Lung (tissue), 11 donors: ENCODE measurements at regions not wholly inside any gene's neighbourhood (a gene's known extent, or its start where the extent isn't known, plus 50 kb on each side); places are given as distances from the start of the nearest gene placed in this dataset.

Experiments used
- ATAC-seq: fragments of 200-7000 bp; cut with Tn5 transposase; one replicate; pipeline ENCODE4 v1.9.1; 2020; ENCODE audit warnings: moderate number of reproducible peaks; ENCODE audit not compliant: insufficient read depth, low FRiP score
- DNase-seq, 3 donors: peaks; one replicate each; pipeline ENCODE4 v3.0.0-alpha.2; 2013 to 2017
- H3K27ac ChIP-seq, 2 donors: one replicate each; pipeline ENCODE4 v1.5.1; 2013; ENCODE audit warnings: mild to moderate bottlenecking in 2 of 2, moderate library complexity in 2 of 2, control low read depth in 1 of 2, inconsistent platforms in 1 of 2, low read depth in 1 of 2, low read length in 1 of 2
- H3K27me3 ChIP-seq, 3 donors: one replicate each; pipeline ENCODE4 v1.5.1; 2013; ENCODE audit warnings: low read length in 2 of 3; ENCODE audit not compliant: control insufficient read depth in 3 of 3, insufficient read depth in 3 of 3
- H3K36me3 ChIP-seq, 4 donors: one replicate each; pipeline ENCODE4 v1.5.1; 2013; ENCODE audit warnings: low read length in 4 of 4, mild to moderate bottlenecking in 1 of 4, moderate library complexity in 1 of 4; ENCODE audit not compliant: control insufficient read depth in 4 of 4, insufficient read depth in 4 of 4
- H3K4me1 ChIP-seq, 5 donors: one replicate each; pipeline ENCODE4 v1.5.1; 2013; ENCODE audit warnings: low read length in 5 of 5, mild to moderate bottlenecking in 2 of 5, moderate library complexity in 1 of 5; ENCODE audit not compliant: control insufficient read depth in 5 of 5, insufficient read depth in 5 of 5
- H3K4me3 ChIP-seq: one replicate; pipeline ENCODE4 v1.5.1; 2013; ENCODE audit warnings: mild to moderate bottlenecking, control low read depth, moderate library complexity
- H3K9ac ChIP-seq, 2 donors: one replicate each; pipeline ENCODE4 v1.5.1; 2013; ENCODE audit warnings: low read length in 2 of 2, control low read depth in 1 of 2; ENCODE audit not compliant: insufficient read depth in 1 of 2
- H3K9me3 ChIP-seq, 4 donors: one replicate each; pipeline ENCODE4 v1.5.1; 2013; ENCODE audit warnings: low read length in 3 of 4, mild to moderate bottlenecking in 1 of 4, moderate library complexity in 1 of 4; ENCODE audit not compliant: control insufficient read depth in 4 of 4, insufficient read depth in 3 of 4
- CTCF ChIP-seq: IDR thresholded peaks from 2 replicates; pipeline ENCODE4 v1.5.1; 2012; ENCODE audit warnings: mild to moderate bottlenecking; ENCODE audit errors: control extremely low read depth, extremely low read depth
- WGBS, 2 donors: extraction: QIAGEN DNeasy Blood & Tissue Kit; methylation state at CpG; one replicate each; pipeline ENCODE4 v1.1.7; 2013; 5-methylcytosine and 5-hydroxymethylcytosine counted together
- donor health status: control.
- donor health status: control.
- donor health status: Bipolar disorder and iron deficiency.
- donor health status: healthy.
- donor health status: DM: yes; HTN: yes; CAD: no.

GRCh38 chr6:120852293-120852849, 481.9 kb downstream of the TBC1D32 start:
- Histone ChIP-seq H3K4me3 (no peak overlapping the region), H3K36me3 (no peaks in the 10 kb centered on the region), H3K4me1 (no peaks in the 10 kb centered on the region), H3K9me3 (peaks cover 0 to 3% (median 0%) of the 10 kb centered on the region in 4 donors), H3K27ac (no peak overlapping the region), H3K27me3 (no peaks in the 10 kb centered on the region), H3K9ac (no peak overlapping the region)
- DNase-seq (no peak), ATAC-seq (no peak)
- WGBS, 2 donors, result 30 to 55% methylated on average over 1 of the region's 1 CpG
- TF ChIP-seq CTCF, result no peak

GRCh38 chr6:120826253-120826652, 508.0 kb downstream of the TBC1D32 start:
- DNase-seq (peak in 2 of 3 donors; percentile 30 to 40), ATAC-seq (no peak)
- H3K27ac ChIP-seq, result no peak overlapping the region
- H3K9me3 ChIP-seq, result no peaks in the 10 kb centered on the region
- WGBS, 2 donors, result 56 to 59% methylated on average over 2 of the region's 2 CpGs
- no peaks in the 10 kb centered on the region for H3K27me3 ChIP-seq
- TF ChIP-seq CTCF, result peak; percentile 2
- H3K4me1 ChIP-seq, result peaks cover 0 to 8% (median 0%) of the 10 kb centered on the region in 5 donors
- H3K36me3 ChIP-seq, result no peaks in the 10 kb centered on the region
- no peak overlapping the region for H3K9ac ChIP-seq
- no peak overlapping the region for H3K4me3 ChIP-seq

- DNase-seq (no peak), ATAC-seq (no peak)
- no peaks in the 10 kb centered on the region for H3K4me1 ChIP-seq
- H3K9ac ChIP-seq, result no peak overlapping the region
- no peak for TF ChIP-seq CTCF
- no peak overlapping the region for H3K27ac ChIP-seq
- H3K9me3 ChIP-seq, result peaks cover 0 to 5% (median 2%) of the 10 kb centered on the region in 4 donors
- no peaks in the 10 kb centered on the region for H3K27me3 ChIP-seq
- no peak overlapping the region for H3K4me3 ChIP-seq
- no peaks in the 10 kb centered on the region for H3K36me3 ChIP-seq
Observed at GRCh38 chr6:120816794-120817193, 517.5 kb downstream of the TBC1D32 start.

- WGBS, 2 donors, result 67 to 76% methylated on average over 3 of the region's 3 CpGs
- Histone ChIP-seq H3K27me3 (no peaks in the 10 kb centered on the region), H3K4me3 (no peak overlapping the region), H3K4me1 (no peaks in the 10 kb centered on the region), H3K27ac (no peak overlapping the region), H3K9me3 (peaks cover 0 to 5% (median 1%) of the 10 kb centered on the region in 4 donors), H3K36me3 (no peaks in the 10 kb centered on the region), H3K9ac (no peak overlapping the region)
- DNase-seq (peak in 2 of 3 donors; percentile 16 to 48), ATAC-seq (no peak)
- TF ChIP-seq CTCF, result no peak
Observed at GRCh38 chr6:120805276-120805675, 529.0 kb downstream of the TBC1D32 start.
